ENCODE measurements at regions not wholly inside any gene's neighbourhood (a gene's known extent, or its start where the extent isn't known, plus 50 kb on each side); places are given as distances from the start of the nearest gene placed in this dataset.

GRCh38 chr10:110392868-110393740, 88.4 kb upstream of the SMNDC1 start:
- Histone ChIP-seq H3K4me3 (ENCODE audit: low read depth, low read length) (no peak overlapping the region), H3K36me3 (ENCODE audit: control insufficient read depth, insufficient read depth, low read length) (no peaks in the 10 kb centered on the region), H3K27me3 (ENCODE audit: control insufficient read depth, insufficient read depth, low read length) (no peaks in the 10 kb centered on the region)
- FAIRE-seq (no peak), DNase-seq (ENCODE audit: low read depth) (peak; percentile 28)
- TF ChIP-seq, protein P1, sequence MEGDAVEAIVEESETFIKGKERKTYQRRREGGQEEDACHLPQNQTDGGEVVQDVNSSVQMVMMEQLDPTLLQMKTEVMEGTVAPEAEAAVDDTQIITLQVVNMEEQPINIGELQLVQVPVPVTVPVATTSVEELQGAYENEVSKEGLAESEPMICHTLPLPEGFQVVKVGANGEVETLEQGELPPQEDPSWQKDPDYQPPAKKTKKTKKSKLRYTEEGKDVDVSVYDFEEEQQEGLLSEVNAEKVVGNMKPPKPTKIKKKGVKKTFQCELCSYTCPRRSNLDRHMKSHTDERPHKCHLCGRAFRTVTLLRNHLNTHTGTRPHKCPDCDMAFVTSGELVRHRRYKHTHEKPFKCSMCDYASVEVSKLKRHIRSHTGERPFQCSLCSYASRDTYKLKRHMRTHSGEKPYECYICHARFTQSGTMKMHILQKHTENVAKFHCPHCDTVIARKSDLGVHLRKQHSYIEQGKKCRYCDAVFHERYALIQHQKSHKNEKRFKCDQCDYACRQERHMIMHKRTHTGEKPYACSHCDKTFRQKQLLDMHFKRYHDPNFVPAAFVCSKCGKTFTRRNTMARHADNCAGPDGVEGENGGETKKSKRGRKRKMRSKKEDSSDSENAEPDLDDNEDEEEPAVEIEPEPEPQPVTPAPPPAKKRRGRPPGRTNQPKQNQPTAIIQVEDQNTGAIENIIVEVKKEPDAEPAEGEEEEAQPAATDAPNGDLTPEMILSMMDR (IDR thresholded peaks at IDR 0.05; ENCODE audit: insufficient read depth, low read length, severe bottlenecking), result no peak

DNA sequence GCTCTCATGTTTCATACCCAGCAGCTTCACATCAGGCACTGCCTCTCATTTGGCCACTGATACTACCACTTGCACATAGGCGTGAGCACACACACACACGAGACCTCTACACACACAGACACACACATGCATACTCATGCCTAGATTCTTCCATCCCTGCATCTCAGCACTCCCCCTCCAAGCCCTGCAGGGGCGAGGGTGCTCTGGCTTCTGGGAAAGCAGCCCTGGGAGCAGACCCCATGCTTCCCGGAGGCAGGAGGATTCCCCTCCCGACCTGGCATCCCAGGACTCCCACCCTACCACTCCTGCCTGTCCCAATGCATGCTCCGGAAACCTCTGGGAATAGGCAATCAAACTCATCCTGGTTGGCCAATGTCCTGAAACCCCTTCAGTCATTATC, 89.1 kb upstream of the SMNDC1 start:
- Histone ChIP-seq H3K36me3 (ENCODE audit: control insufficient read depth, insufficient read depth, low read length) (no peaks in the 10 kb centered on the region), H3K27me3 (ENCODE audit: control insufficient read depth, insufficient read depth, low read length) (no peaks in the 10 kb centered on the region), H3K4me3 (ENCODE audit: low read depth, low read length) (no peak overlapping the region)
- TF ChIP-seq, protein P1 (IDR thresholded peaks at IDR 0.05; ENCODE audit: insufficient read depth, low read length, severe bottlenecking), result no peak
- FAIRE-seq, result no peak
- no peak for DNase-seq (ENCODE audit: low read depth)

- TF ChIP-seq, protein P1 (IDR thresholded peaks at IDR 0.05; ENCODE audit: insufficient read depth, low read length, severe bottlenecking), result no peak
- no peaks in the 10 kb centered on the region for H3K36me3 ChIP-seq (ENCODE audit: control insufficient read depth, insufficient read depth, low read length)
- DNase-seq (ENCODE audit: low read depth) (no peak), FAIRE-seq (no peak)
- no peak overlapping the region for H3K4me3 ChIP-seq (ENCODE audit: low read depth, low read length)
- H3K27me3 ChIP-seq (ENCODE audit: control insufficient read depth, insufficient read depth, low read length), result no peaks in the 10 kb centered on the region
Measured at GRCh38 chr10:110394296-110394695, 89.6 kb upstream of the SMNDC1 start.

DNA sequence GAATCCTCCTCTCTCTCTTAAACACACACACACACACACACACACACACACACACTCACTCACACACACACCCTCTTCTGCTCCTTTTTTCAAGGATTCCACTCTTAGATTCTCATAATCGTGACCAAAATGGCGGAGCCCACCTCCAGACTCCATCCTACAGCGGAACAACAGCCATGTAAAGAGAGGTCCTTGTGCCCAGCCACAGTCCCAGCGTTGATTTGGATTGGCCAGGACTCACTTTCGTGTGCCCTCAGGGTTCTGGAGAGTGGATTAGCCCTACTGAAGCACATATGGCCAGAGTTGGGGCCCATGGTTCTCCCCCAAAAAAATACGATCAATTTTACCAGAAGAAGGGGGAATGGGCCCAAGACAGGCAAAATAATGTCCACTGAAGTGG, 90.2 kb upstream of the SMNDC1 start:
- FAIRE-seq (no peak), DNase-seq (ENCODE audit: low read depth) (no peak)
- Histone ChIP-seq H3K27me3 (ENCODE audit: control insufficient read depth, insufficient read depth, low read length) (no peaks in the 10 kb centered on the region), H3K36me3 (ENCODE audit: control insufficient read depth, insufficient read depth, low read length) (no peaks in the 10 kb centered on the region), H3K4me3 (ENCODE audit: low read depth, low read length) (no peak overlapping the region)
- TF ChIP-seq, protein P1 (IDR thresholded peaks at IDR 0.05; ENCODE audit: insufficient read depth, low read length, severe bottlenecking), result no peak

GRCh38 chr10:110395350-110396283, 90.9 kb upstream of the SMNDC1 start:
- no peak for FAIRE-seq
- peak; percentile 80 for DNase-seq (ENCODE audit: low read depth)

More at GRCh38 chr10:110395350-110396283, 90.9 kb upstream of the SMNDC1 start:
- Histone ChIP-seq H3K36me3 (ENCODE audit: control insufficient read depth, insufficient read depth, low read length) (no peaks in the 10 kb centered on the region), H3K4me3 (ENCODE audit: low read depth, low read length) (no peak overlapping the region), H3K27me3 (ENCODE audit: control insufficient read depth, insufficient read depth, low read length) (no peaks in the 10 kb centered on the region)
- TF ChIP-seq, protein P1 (IDR thresholded peaks at IDR 0.05; ENCODE audit: insufficient read depth, low read length, severe bottlenecking), result no peak
